Keratinocyte (primary cell): ENCODE measurements at regions not wholly inside any gene's neighbourhood (a gene's known extent, or its start where the extent isn't known, plus 50 kb on each side); places are given as distances from the start of the nearest gene placed in this dataset.

ENCODE experiments used
- DNase-seq: peaks from one replicate; pipeline ENCODE4 v3.0.0-alpha.2; 2011; ENCODE audit warnings: low read depth, missing footprints, low spot score
- FAIRE-seq: peaks from 2 replicates; lab custom pipeline; 2011; peaks lifted over from hg19 to GRCh38; lab: Jason Lieb, UNC
- H2AFZ ChIP-seq: 2 replicates; pipeline ENCODE4 v1.6.0; 2012; ENCODE audit warnings: low read length, control low read depth, inconsistent platforms; ENCODE audit not compliant: control insufficient read depth
- H3K27ac ChIP-seq: 2 replicates; pipeline ENCODE4 v1.5.1; 2011; ENCODE audit warnings: low read length; ENCODE audit not compliant: control insufficient read depth, insufficient read depth
- H3K27me3 ChIP-seq: 3 replicates; pipeline ENCODE4 v1.6.0; 2011; ENCODE audit warnings: low read length; ENCODE audit not compliant: control insufficient read depth, insufficient read depth; ENCODE audit errors: extremely low read depth
- H3K36me3 ChIP-seq, 2 experiments: 2 replicates in 1 of 2; 3 replicates in 1 of 2; pipeline ENCODE4 v1.5.1; 2011; ENCODE audit warnings: low read length in 2 of 2, mild to moderate bottlenecking in 1 of 2; ENCODE audit not compliant: control insufficient read depth in 2 of 2, insufficient read depth in 2 of 2; ENCODE audit errors: extremely low read depth in 1 of 2
- H3K4me1 ChIP-seq: 3 replicates; pipeline ENCODE4 v1.5.1; 2011; ENCODE audit warnings: low read length; ENCODE audit not compliant: control insufficient read depth, insufficient read depth; ENCODE audit errors: extremely low read depth
- H3K4me2 ChIP-seq: 3 replicates; pipeline ENCODE4 v1.6.0; 2011; ENCODE audit warnings: low read depth, low read length; ENCODE audit not compliant: control insufficient read depth, insufficient read depth; ENCODE audit errors: extremely low read depth
- H3K4me3 ChIP-seq, 3 experiments: fragments of 200-600 bp in 1 of 3; sonication (generic) in 1 of 3; 2 replicates in 2 of 3; 3 replicates in 1 of 3; pipeline ENCODE4 v1.5.1; 2011 to 2016; ENCODE audit warnings: low read length in 3 of 3, mild to moderate bottlenecking in 3 of 3, control low read depth in 2 of 3, inconsistent platforms in 1 of 3, low read depth in 1 of 3, mixed read lengths in 1 of 3, mixed run types in 1 of 3, moderate library complexity in 1 of 3; ENCODE audit not compliant: control insufficient read depth in 2 of 3, insufficient read depth in 2 of 3; ENCODE audit errors: extremely low read depth in 1 of 3
- H3K79me2 ChIP-seq: 2 replicates; pipeline ENCODE4 v1.6.0; 2012; ENCODE audit warnings: low read length; ENCODE audit not compliant: control insufficient read depth, insufficient read depth
- H3K9ac ChIP-seq: 3 replicates; pipeline ENCODE4 v1.6.0; 2011; ENCODE audit warnings: low read length; ENCODE audit not compliant: control insufficient read depth, insufficient read depth; ENCODE audit errors: extremely low read depth
- H3K9me1 ChIP-seq: 3 replicates; pipeline ENCODE4 v1.6.0; 2011; ENCODE audit warnings: low read length; ENCODE audit not compliant: control insufficient read depth, insufficient read depth; ENCODE audit errors: extremely low read depth
- H3K9me3 ChIP-seq: 2 replicates; pipeline ENCODE4 v1.5.1; 2012; ENCODE audit warnings: low read depth, low read length; ENCODE audit not compliant: control insufficient read depth
- H4K20me1 ChIP-seq: 3 replicates; pipeline ENCODE4 v1.6.0; 2011; ENCODE audit warnings: low read length; ENCODE audit not compliant: control insufficient read depth, insufficient read depth; ENCODE audit errors: extremely low read depth
- EZH2 ChIP-seq: IDR thresholded peaks from one replicate; pipeline ENCODE4 v1.6.1; 2012; ENCODE audit warnings: inconsistent platforms, mild to moderate bottlenecking, low read length, moderate library complexity
- dilution Hi-C: fragments of 300-500 bp; cut with MboI; formaldehyde crosslinking; loops from one replicate; pipeline ENCODE4 v1.7.0; 2020; ENCODE audit warnings: low sequenced_read_pairs; ENCODE audit not compliant: extremely low pct_ligation_motif_present
- TF ChIP-seq, protein P1 (sequence below), 3 experiments: IDR thresholded peaks in 1 of 3; conservative IDR thresholded peaks in 1 of 3; optimal IDR thresholded peaks in 1 of 3; 2 replicates in 2 of 3; 3 replicates in 1 of 3; pipeline versions ENCODE3 to v1.5.1; 2011; ENCODE audit warnings: low read length in 3 of 3, mild to moderate bottlenecking in 3 of 3, moderate library complexity in 2 of 3, control low read depth in 1 of 3, inconsistent platforms in 1 of 3; ENCODE audit not compliant: insufficient read depth in 2 of 3; ENCODE audit errors: extremely low read depth in 1 of 3

DNA sequence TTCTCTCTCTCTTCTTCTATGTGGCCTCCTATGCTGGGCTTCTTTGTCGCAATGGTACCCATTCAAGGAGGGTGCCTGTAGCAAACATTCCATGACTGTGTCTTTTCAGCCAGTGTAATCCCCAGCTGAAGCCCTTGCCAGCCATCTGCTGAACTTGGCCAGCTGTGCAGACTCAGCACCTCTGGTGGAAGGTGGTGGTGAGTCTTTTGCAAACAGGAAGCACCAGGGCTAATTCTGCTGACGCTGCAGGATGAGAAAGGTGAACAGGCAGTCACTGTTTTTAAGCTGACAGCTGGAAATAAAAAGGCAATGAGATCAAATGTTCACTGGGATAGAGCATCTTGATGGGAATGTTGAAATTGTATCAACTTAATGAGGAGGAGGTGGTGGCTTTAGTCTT is 298.7 kb upstream of the CLNK start:
- H3K4me2 ChIP-seq, result no peak overlapping the region
- dilution Hi-C loops, result no loop called here
- DNase-seq (no peak), FAIRE-seq (no peak)
- no peak overlapping the region for H3K27ac ChIP-seq
- no peaks in the 10 kb centered on the region for H3K9me1 ChIP-seq
- H3K79me2 ChIP-seq, result no peaks in the 10 kb centered on the region
- H4K20me1 ChIP-seq, result no peaks in the 10 kb centered on the region
- no peak overlapping the region for H3K4me3 ChIP-seq
- no peaks in the 10 kb centered on the region for H3K4me1 ChIP-seq
- H3K9ac ChIP-seq, result no peak overlapping the region
- H3K9me3 ChIP-seq, result no peaks in the 10 kb centered on the region
- H3K27me3 ChIP-seq, result no peaks in the 10 kb centered on the region
- no peak overlapping the region for H2AFZ ChIP-seq
- H3K36me3 ChIP-seq, result no peaks in the 10 kb centered on the region
- TF ChIP-seq, protein P1, sequence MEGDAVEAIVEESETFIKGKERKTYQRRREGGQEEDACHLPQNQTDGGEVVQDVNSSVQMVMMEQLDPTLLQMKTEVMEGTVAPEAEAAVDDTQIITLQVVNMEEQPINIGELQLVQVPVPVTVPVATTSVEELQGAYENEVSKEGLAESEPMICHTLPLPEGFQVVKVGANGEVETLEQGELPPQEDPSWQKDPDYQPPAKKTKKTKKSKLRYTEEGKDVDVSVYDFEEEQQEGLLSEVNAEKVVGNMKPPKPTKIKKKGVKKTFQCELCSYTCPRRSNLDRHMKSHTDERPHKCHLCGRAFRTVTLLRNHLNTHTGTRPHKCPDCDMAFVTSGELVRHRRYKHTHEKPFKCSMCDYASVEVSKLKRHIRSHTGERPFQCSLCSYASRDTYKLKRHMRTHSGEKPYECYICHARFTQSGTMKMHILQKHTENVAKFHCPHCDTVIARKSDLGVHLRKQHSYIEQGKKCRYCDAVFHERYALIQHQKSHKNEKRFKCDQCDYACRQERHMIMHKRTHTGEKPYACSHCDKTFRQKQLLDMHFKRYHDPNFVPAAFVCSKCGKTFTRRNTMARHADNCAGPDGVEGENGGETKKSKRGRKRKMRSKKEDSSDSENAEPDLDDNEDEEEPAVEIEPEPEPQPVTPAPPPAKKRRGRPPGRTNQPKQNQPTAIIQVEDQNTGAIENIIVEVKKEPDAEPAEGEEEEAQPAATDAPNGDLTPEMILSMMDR (optimal IDR thresholded peaks at IDR 0.05 in 1 of 3, IDR thresholded peaks at IDR 0.05 in 1 of 3, conservative IDR thresholded peaks at IDR 0.05 in 1 of 3; ENCODE audit: extremely low read depth in 1 of 3, insufficient read depth in 2 of 3, low read length in 3 of 3), result no peak
- TF ChIP-seq EZH2, result no peak

- Histone ChIP-seq H2AFZ (no peak overlapping the region), H3K27ac (no peak overlapping the region), H3K79me2 (no peaks in the 10 kb centered on the region), H3K9me1 (no peaks in the 10 kb centered on the region), H3K4me1 (no peaks in the 10 kb centered on the region), H3K27me3 (no peaks in the 10 kb centered on the region), H3K9ac (no peak overlapping the region), H3K4me3 (no peak overlapping the region), H3K9me3 (no peaks in the 10 kb centered on the region), H4K20me1 (no peaks in the 10 kb centered on the region), H3K36me3 (no peaks in the 10 kb centered on the region), H3K4me2 (no peak overlapping the region)
- FAIRE-seq (no peak), DNase-seq (no peak)
- TF ChIP-seq EZH2, result no peak
- TF ChIP-seq, protein P1 (optimal IDR thresholded peaks at IDR 0.05 in 1 of 3, IDR thresholded peaks at IDR 0.05 in 1 of 3, conservative IDR thresholded peaks at IDR 0.05 in 1 of 3; ENCODE audit: extremely low read depth in 1 of 3, insufficient read depth in 2 of 3, low read length in 3 of 3), result no peak
- dilution Hi-C loops, result no loop called here
Measured at GRCh38 chr4:10982305-10982704, 297.7 kb upstream of the CLNK start.
